ENCODE measurements at regions not wholly inside any gene's neighbourhood (a gene's known extent, or its start where the extent isn't known, plus 50 kb on each side); places are given as distances from the start of the nearest gene placed in this dataset.

- peak overlapping the region; percentile 27 for H3K4me3 ChIP-seq (ENCODE audit: low read depth, low read length)
- H3K4me2 ChIP-seq (ENCODE audit: low read length) = no peak overlapping the region
- no peak overlapping the region for H3K4ac ChIP-seq (ENCODE audit: low read depth, low read length)
- no peak overlapping the region for H2BK120ac ChIP-seq (ENCODE audit: insufficient read depth, low read length, poor library complexity)
- peaks cover 2% of the 10 kb centered on the region for H3K79me1 ChIP-seq (ENCODE audit: low read length)
- H3K36me3 ChIP-seq (ENCODE audit: control insufficient read depth in 1 of 2, insufficient read depth in 2 of 2, low read length in 2 of 2) = no peaks in the 10 kb centered on the region
- no peak overlapping the region for H3K9ac ChIP-seq (ENCODE audit: low read length)
- no peak overlapping the region for H3K27ac ChIP-seq (ENCODE audit: low read depth, low read length)
- no peak overlapping the region for H4K91ac ChIP-seq (ENCODE audit: low read depth, low read length)
- no peak overlapping the region for H2AFZ ChIP-seq (ENCODE audit: insufficient read depth, low read length, poor library complexity)
- H3K4me1 ChIP-seq (ENCODE audit: control insufficient read depth in 1 of 2, insufficient read depth in 2 of 2, low read length in 2 of 2) = no peaks in the 10 kb centered on the region
- H2BK12ac ChIP-seq (ENCODE audit: low read length) = no peak overlapping the region
- DNase-seq = no peak
- H4K12ac ChIP-seq (ENCODE audit: low read depth, low read length) = no peak overlapping the region
- no peaks in the 10 kb centered on the region for H3K27me3 ChIP-seq (ENCODE audit: insufficient read depth, low read length)
- no peaks in the 10 kb centered on the region for H3K9me3 ChIP-seq (ENCODE audit: insufficient read depth, low read depth, low read length)
- H2BK5ac ChIP-seq (ENCODE audit: low read depth, low read length, poor library complexity) = no peak overlapping the region
- no peak overlapping the region for H3K14ac ChIP-seq (ENCODE audit: low read length)
- H3K23ac ChIP-seq (ENCODE audit: low read length) = no peak overlapping the region
- no peak overlapping the region for H3K18ac ChIP-seq (ENCODE audit: low read length)
- no peaks in the 10 kb centered on the region for H3K79me2 ChIP-seq (ENCODE audit: control insufficient read depth, insufficient read depth, low read length, poor library complexity)
- WGBS (ENCODE audit: extremely low coverage, insufficient coverage, insufficient read length) = no CpG with 5 or more reads among the region's 4 CpGs
- H4K8ac ChIP-seq (ENCODE audit: low read depth, low read length) = no peak overlapping the region
- H2AK5ac ChIP-seq (ENCODE audit: low read length) = no peak overlapping the region
Measured at GRCh38 chr11:115982666-115983065, 478.5 kb upstream of the CADM1 start.

DNA sequence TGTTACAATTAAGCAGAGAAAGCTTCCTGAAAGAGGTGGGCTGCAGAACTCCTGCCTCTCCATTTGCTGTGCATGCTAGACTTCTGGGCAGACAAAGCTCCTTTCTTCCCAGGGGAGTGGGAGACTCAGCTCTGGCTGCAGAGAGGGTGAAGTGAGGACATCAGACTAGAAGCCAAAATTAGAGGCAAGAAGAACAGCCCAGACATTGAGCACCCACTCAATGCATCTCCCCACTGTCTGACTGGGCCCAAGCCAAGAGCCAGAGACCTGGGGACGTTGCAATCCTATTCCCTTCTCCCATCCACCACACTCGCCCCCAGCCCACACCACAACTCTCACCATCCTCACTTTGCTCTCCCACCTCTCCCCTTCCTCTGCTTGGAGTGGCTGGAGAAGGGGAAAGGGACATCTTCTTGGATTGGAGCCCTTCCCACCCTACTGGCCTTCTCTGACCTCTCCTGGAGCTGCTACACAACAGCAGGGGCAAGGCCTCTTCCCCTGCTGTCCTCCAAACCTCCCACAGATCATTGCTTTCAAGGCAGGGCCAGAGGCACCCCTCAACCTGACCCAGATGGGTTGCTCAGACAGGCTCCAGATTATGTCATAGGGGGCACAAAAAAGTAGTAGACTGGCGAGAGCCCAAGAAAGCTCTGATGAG lies 477.7 kb upstream of the CADM1 start:
- Histone ChIP-seq H2AK5ac (ENCODE audit: low read length) (no peak overlapping the region), H3K27ac (ENCODE audit: low read depth, low read length) (no peak overlapping the region), H4K8ac (ENCODE audit: low read depth, low read length) (no peak overlapping the region), H3K23ac (ENCODE audit: low read length) (no peak overlapping the region), H3K27me3 (ENCODE audit: insufficient read depth, low read length) (no peaks in the 10 kb centered on the region), H2BK12ac (ENCODE audit: low read length) (no peak overlapping the region), H3K79me2 (ENCODE audit: control insufficient read depth, insufficient read depth, low read length, poor library complexity) (no peaks in the 10 kb centered on the region), H2AFZ (ENCODE audit: insufficient read depth, low read length, poor library complexity) (no peak overlapping the region), H3K4me1 (ENCODE audit: control insufficient read depth in 1 of 2, insufficient read depth in 2 of 2, low read length in 2 of 2) (no peaks in the 10 kb centered on the region), H4K91ac (ENCODE audit: low read depth, low read length) (no peak overlapping the region), H2BK120ac (ENCODE audit: insufficient read depth, low read length, poor library complexity) (no peak overlapping the region), H2BK5ac (ENCODE audit: low read depth, low read length, poor library complexity) (no peak overlapping the region), H3K79me1 (ENCODE audit: low read length) (peaks cover 2% of the 10 kb centered on the region), H3K9me3 (ENCODE audit: insufficient read depth, low read depth, low read length) (no peaks in the 10 kb centered on the region), H3K4me2 (ENCODE audit: low read length) (no peak overlapping the region), H4K12ac (ENCODE audit: low read depth, low read length) (no peak overlapping the region), H3K9ac (ENCODE audit: low read length) (no peak overlapping the region), H3K4ac (ENCODE audit: low read depth, low read length) (no peak overlapping the region), H3K18ac (ENCODE audit: low read length) (no peak overlapping the region), H3K4me3 (ENCODE audit: low read depth, low read length) (no peak overlapping the region), H3K36me3 (ENCODE audit: control insufficient read depth in 1 of 2, insufficient read depth in 2 of 2, low read length in 2 of 2) (no peaks in the 10 kb centered on the region), H3K14ac (ENCODE audit: low read length) (no peak overlapping the region)
- no peak for DNase-seq
- WGBS (ENCODE audit: extremely low coverage, insufficient coverage, insufficient read length) = no CpG with 5 or more reads among the region's 3 CpGs

- no peak overlapping the region for H2AFZ ChIP-seq (ENCODE audit: insufficient read depth, low read length, poor library complexity)
- no peaks in the 10 kb centered on the region for H3K4me1 ChIP-seq (ENCODE audit: control insufficient read depth in 1 of 2, insufficient read depth in 2 of 2, low read length in 2 of 2)
- H3K36me3 ChIP-seq (ENCODE audit: control insufficient read depth in 1 of 2, insufficient read depth in 2 of 2, low read length in 2 of 2) = no peaks in the 10 kb centered on the region
- H3K27me3 ChIP-seq (ENCODE audit: insufficient read depth, low read length) = no peaks in the 10 kb centered on the region
- no peak overlapping the region for H3K9ac ChIP-seq (ENCODE audit: low read length)
- H4K12ac ChIP-seq (ENCODE audit: low read depth, low read length) = no peak overlapping the region
- no peaks in the 10 kb centered on the region for H3K9me3 ChIP-seq (ENCODE audit: insufficient read depth, low read depth, low read length)
- no peak for DNase-seq
- H3K27ac ChIP-seq (ENCODE audit: low read depth, low read length) = no peak overlapping the region
- H3K14ac ChIP-seq (ENCODE audit: low read length) = no peak overlapping the region
- H3K79me1 ChIP-seq (ENCODE audit: low read length) = peaks cover 2% of the 10 kb centered on the region
- no peak overlapping the region for H3K4me3 ChIP-seq (ENCODE audit: low read depth, low read length)
- no peak overlapping the region for H3K4ac ChIP-seq (ENCODE audit: low read depth, low read length)
- no peak overlapping the region for H4K91ac ChIP-seq (ENCODE audit: low read depth, low read length)
- no peaks in the 10 kb centered on the region for H3K79me2 ChIP-seq (ENCODE audit: control insufficient read depth, insufficient read depth, low read length, poor library complexity)
- H2AK5ac ChIP-seq (ENCODE audit: low read length) = no peak overlapping the region
- no peak overlapping the region for H3K18ac ChIP-seq (ENCODE audit: low read length)
- H2BK5ac ChIP-seq (ENCODE audit: low read depth, low read length, poor library complexity) = no peak overlapping the region
- no peak overlapping the region for H2BK12ac ChIP-seq (ENCODE audit: low read length)
- no peak overlapping the region for H4K8ac ChIP-seq (ENCODE audit: low read depth, low read length)
- H3K4me2 ChIP-seq (ENCODE audit: low read length) = no peak overlapping the region
- no CpG with 5 or more reads among the region's 3 CpGs for WGBS (ENCODE audit: extremely low coverage, insufficient coverage, insufficient read length)
- H3K23ac ChIP-seq (ENCODE audit: low read length) = no peak overlapping the region
- H2BK120ac ChIP-seq (ENCODE audit: insufficient read depth, low read length, poor library complexity) = no peak overlapping the region
Measured at GRCh38 chr11:115981104-115981481, 476.9 kb upstream of the CADM1 start.

DNA sequence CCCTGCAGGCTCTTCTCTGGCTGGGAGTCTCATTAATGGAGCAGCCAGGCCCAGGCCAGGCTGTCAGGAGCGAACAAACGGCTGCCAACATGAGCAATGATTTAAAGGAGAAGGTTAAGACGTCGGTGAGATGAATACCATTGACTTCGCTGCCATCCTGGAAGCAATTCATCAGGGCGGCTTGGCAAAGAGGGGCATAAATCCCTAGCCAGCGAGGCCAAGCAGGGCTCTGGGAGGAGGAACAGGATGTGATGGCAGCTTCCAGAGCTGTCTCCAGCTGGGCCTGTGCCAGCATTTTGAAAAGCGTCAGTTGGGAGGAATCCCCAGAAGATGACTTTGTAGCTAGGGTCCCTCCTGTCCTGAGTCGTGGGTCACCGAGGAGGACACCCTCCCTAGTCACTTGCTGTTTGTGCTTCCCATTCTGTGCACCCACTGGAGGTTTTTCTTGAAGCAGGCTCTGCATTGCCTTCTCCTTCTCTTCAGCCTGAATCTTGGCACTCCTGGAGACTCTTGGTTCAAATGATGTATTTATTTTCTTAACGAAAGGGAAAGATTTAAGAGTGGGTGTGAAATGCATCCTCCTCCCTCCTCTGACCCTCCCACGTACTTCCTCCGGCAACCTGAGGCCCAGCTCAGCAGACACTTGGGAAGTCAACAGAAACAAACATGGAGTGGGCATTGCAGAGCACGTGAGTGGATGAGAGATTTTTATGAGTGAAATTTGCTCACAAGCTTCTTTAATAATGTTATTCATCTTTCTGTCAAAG lies 476.3 kb upstream of the CADM1 start:
- Histone ChIP-seq H4K91ac (ENCODE audit: low read depth, low read length) (no peak overlapping the region), H3K18ac (ENCODE audit: low read length) (no peak overlapping the region), H3K4me3 (ENCODE audit: low read depth, low read length) (no peak overlapping the region), H4K8ac (ENCODE audit: low read depth, low read length) (no peak overlapping the region), H3K4me2 (ENCODE audit: low read length) (no peak overlapping the region), H2BK5ac (ENCODE audit: low read depth, low read length, poor library complexity) (no peak overlapping the region), H2BK120ac (ENCODE audit: insufficient read depth, low read length, poor library complexity) (no peak overlapping the region), H2AFZ (ENCODE audit: insufficient read depth, low read length, poor library complexity) (no peak overlapping the region), H3K9ac (ENCODE audit: low read length) (no peak overlapping the region), H3K9me3 (ENCODE audit: insufficient read depth, low read depth, low read length) (no peaks in the 10 kb centered on the region), H3K14ac (ENCODE audit: low read length) (no peak overlapping the region), H3K23ac (ENCODE audit: low read length) (no peak overlapping the region), H3K79me1 (ENCODE audit: low read length) (peaks cover 3% of the 10 kb centered on the region), H3K4ac (ENCODE audit: low read depth, low read length) (no peak overlapping the region), H2BK12ac (ENCODE audit: low read length) (no peak overlapping the region), H2AK5ac (ENCODE audit: low read length) (peak overlapping the region; percentile 25), H3K79me2 (ENCODE audit: control insufficient read depth, insufficient read depth, low read length, poor library complexity) (peaks cover under 1% of the 10 kb centered on the region), H3K27ac (ENCODE audit: low read depth, low read length) (no peak overlapping the region), H4K12ac (ENCODE audit: low read depth, low read length) (no peak overlapping the region), H3K4me1 (ENCODE audit: control insufficient read depth in 1 of 2, insufficient read depth in 2 of 2, low read length in 2 of 2) (peaks cover 0 to 2% of the 10 kb centered on the region in 2 experiments), H3K27me3 (ENCODE audit: insufficient read depth, low read length) (no peaks in the 10 kb centered on the region), H3K36me3 (ENCODE audit: control insufficient read depth in 1 of 2, insufficient read depth in 2 of 2, low read length in 2 of 2) (no peaks in the 10 kb centered on the region)
- no peak for DNase-seq
- no CpG with 5 or more reads among the region's 14 CpGs for WGBS (ENCODE audit: extremely low coverage, insufficient coverage, insufficient read length)

Measured in trophoblast cell (in vitro differentiated cells and primary cell).